Spleen (tissue), 7 donors: ENCODE measurements at regions not wholly inside any gene's neighbourhood (a gene's known extent, or its start where the extent isn't known, plus 50 kb on each side); places are given as distances from the start of the nearest gene placed in this dataset.

Experiments used
- POLR2A ChIP-seq, 3 donors: fragments of 450-650 bp; IDR thresholded peaks; one replicate each; pipeline ENCODE4 v1.5.1; 2017; ENCODE audit warnings: antibody characterized with exemption in 3 of 3, mild to moderate bottlenecking in 1 of 3
- POLR2AphosphoS5 ChIP-seq, 3 donors: sonication (generic); formaldehyde crosslinking; IDR thresholded peaks; one replicate each; pipeline ENCODE4 v1.5.1; 2017; ENCODE audit warnings: antibody characterized with exemption in 3 of 3
- TF ChIP-seq, protein P1 (sequence below), 11 experiments: fragments of 200-600 bp in 7 of 11; fragments of 450-650 bp in 4 of 11; sonication (generic) in 4 of 11; IDR thresholded peaks in 8 of 11; conservative IDR thresholded peaks in 3 of 11; 1 replicate in 7 of 11; 2 replicates in 4 of 11; pipeline versions ENCODE4 v1.4.0 to v1.8.0; 2016 to 2021; ENCODE audit warnings: antibody characterized with exemption in 11 of 11, inconsistent platforms in 4 of 11, mild to moderate bottlenecking in 1 of 11
- donor health status: DM: no; HTN: no; CAD: no; lungs with moderate emphysema.
- donor health status: DM: no; HTN: no; CAD: no.
- donor health status: DM: no; HTN: no; CAD: no.

DNA sequence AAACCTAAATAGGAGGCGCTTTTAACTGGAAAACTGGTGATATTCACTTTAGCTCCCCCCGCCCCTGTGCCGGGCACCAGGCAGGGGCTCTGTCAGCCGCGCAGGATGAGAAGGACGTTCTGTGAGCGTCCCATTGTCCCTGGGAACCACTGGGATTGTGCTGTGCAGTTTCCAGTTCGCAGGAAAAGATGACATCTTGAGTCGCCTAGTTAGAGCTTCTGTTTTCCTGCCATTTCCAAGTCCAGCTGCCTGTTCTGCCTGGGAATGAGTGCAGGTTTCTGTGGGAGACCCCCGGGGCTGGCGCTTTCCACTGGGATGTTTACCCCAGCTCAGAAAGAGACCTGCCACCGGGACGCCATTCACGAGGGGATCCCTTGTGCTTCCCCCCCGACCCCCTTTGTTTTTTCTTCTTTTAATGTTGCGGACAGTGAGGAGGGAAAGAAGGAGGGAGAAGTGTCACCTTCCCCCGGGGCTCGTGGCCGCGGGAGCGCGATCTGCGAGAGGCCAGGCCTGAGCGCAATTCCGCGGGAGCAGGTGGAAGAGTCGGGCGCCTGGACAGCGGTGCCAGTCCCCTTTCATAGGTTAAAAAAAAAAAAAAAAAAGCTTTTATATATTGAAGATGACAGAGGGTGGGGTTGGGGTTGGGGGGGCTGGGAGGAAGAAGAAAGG is 121.5 kb downstream of the RMI1 start:
- TF ChIP-seq POLR2A (IDR thresholded peaks at IDR 0.05) (no peak), POLR2AphosphoS5 (IDR thresholded peaks at IDR 0.05) (no peak)
- TF ChIP-seq, protein P1, sequence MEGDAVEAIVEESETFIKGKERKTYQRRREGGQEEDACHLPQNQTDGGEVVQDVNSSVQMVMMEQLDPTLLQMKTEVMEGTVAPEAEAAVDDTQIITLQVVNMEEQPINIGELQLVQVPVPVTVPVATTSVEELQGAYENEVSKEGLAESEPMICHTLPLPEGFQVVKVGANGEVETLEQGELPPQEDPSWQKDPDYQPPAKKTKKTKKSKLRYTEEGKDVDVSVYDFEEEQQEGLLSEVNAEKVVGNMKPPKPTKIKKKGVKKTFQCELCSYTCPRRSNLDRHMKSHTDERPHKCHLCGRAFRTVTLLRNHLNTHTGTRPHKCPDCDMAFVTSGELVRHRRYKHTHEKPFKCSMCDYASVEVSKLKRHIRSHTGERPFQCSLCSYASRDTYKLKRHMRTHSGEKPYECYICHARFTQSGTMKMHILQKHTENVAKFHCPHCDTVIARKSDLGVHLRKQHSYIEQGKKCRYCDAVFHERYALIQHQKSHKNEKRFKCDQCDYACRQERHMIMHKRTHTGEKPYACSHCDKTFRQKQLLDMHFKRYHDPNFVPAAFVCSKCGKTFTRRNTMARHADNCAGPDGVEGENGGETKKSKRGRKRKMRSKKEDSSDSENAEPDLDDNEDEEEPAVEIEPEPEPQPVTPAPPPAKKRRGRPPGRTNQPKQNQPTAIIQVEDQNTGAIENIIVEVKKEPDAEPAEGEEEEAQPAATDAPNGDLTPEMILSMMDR (IDR thresholded peaks at IDR 0.05 in 8 of 11, conservative IDR thresholded peaks at IDR 0.05 in 3 of 11): no peak
